SK-N-SH treated with all-trans-retinoic acid at 6 μM for 48 hours (cell line): ENCODE measurements at regions not wholly inside any gene's neighbourhood (a gene's known extent, or its start where the extent isn't known, plus 50 kb on each side); places are given as distances from the start of the nearest gene placed in this dataset.

Experiments used
- ATAC-seq: fragments of 200-7000 bp; cut with Tn5 transposase; 3 replicates; pipeline ENCODE4 v1.9.1; 2020; ENCODE audit warnings: mild to moderate bottlenecking, moderate library complexity
- ARNTL ChIP-seq: fragments of 450-650 bp; formaldehyde crosslinking; IDR thresholded peaks from 2 replicates; pipeline ENCODE4 v1.5.0; 2020; ENCODE audit warnings: low read depth, mild to moderate bottlenecking, moderate library complexity, borderline replicate concordance
- BACH2 ChIP-seq: fragments of 250-450 bp; sonication (Bioruptor Pico); IDR thresholded peaks from 2 replicates; pipeline ENCODE4 v1.9.0; 2021; ENCODE audit warnings: mild to moderate bottlenecking, borderline replicate concordance
- CSDC2 ChIP-seq: fragments of 250-450 bp; sonication (Bioruptor Pico); IDR thresholded peaks from 2 replicates; pipeline ENCODE4 v1.5.0; 2020; ENCODE audit warnings: mild to moderate bottlenecking, moderate library complexity
- ESRRG ChIP-seq: fragments of 250-450 bp; sonication (Bioruptor Pico); IDR thresholded peaks from 2 replicates; pipeline ENCODE4 v1.6.1; 2021; ENCODE audit warnings: mild to moderate bottlenecking
- GLIS3 ChIP-seq: fragments of 250-450 bp; sonication (Bioruptor Pico); IDR thresholded peaks from 2 replicates; pipeline ENCODE4 v1.5.0; 2020; ENCODE audit warnings: mild to moderate bottlenecking, moderate library complexity
- ISL1 ChIP-seq: fragments of 250-450 bp; sonication (Bioruptor Pico); IDR thresholded peaks from 2 replicates; pipeline ENCODE4 v2.1.2; 2022; ENCODE audit warnings: mild to moderate bottlenecking, moderate library complexity
- OSR1 ChIP-seq: fragments of 250-450 bp; sonication (Bioruptor Pico); IDR thresholded peaks from 2 replicates; pipeline ENCODE4 v1.8.0; 2022; ENCODE audit warnings: moderate library complexity, mild to moderate bottlenecking, inconsistent platforms
- RARB ChIP-seq: fragments of 250-450 bp; sonication (Bioruptor Pico); IDR thresholded peaks from 2 replicates; pipeline ENCODE4 v1.8.0; 2021; ENCODE audit warnings: mild to moderate bottlenecking, moderate library complexity
- SNAI2 ChIP-seq: fragments of 250-450 bp; sonication (Bioruptor Pico); IDR thresholded peaks from 2 replicates; pipeline ENCODE4 v1.5.0; 2020; ENCODE audit warnings: mild to moderate bottlenecking, moderate library complexity
- TOX ChIP-seq: fragments of 250-450 bp; sonication (Bioruptor Pico); IDR thresholded peaks from 2 replicates; pipeline ENCODE4 v1.8.0; 2021; ENCODE audit warnings: mild to moderate bottlenecking, moderate library complexity, borderline replicate concordance
- ZC3H10 ChIP-seq: fragments of 250-450 bp; sonication (Bioruptor Pico); IDR thresholded peaks from 2 replicates; pipeline ENCODE4 v1.5.1; 2021; ENCODE audit warnings: mild to moderate bottlenecking, moderate library complexity
- ZFP3 ChIP-seq: fragments of 250-450 bp; sonication (Bioruptor Pico); IDR thresholded peaks from 2 replicates; pipeline ENCODE4 v1.5.0; 2020; ENCODE audit warnings: mild to moderate bottlenecking, moderate library complexity
- ZFP30 ChIP-seq: fragments of 450-650 bp; formaldehyde crosslinking; IDR thresholded peaks from 2 replicates; pipeline ENCODE4 v1.5.0; 2022; ENCODE audit warnings: mild to moderate bottlenecking, moderate library complexity
- ZNF565 ChIP-seq: fragments of 450-650 bp; formaldehyde crosslinking; conservative IDR thresholded peaks from 2 replicates; pipeline ENCODE4 v1.5.0; 2020; ENCODE audit warnings: low read depth, mild to moderate bottlenecking, moderate library complexity
- ZNF8 ChIP-seq: fragments of 450-650 bp; formaldehyde crosslinking; IDR thresholded peaks from 2 replicates; pipeline ENCODE4 v1.5.0; 2020; ENCODE audit warnings: mild to moderate bottlenecking, moderate library complexity
- TF ChIP-seq, protein P1 (sequence below): fragments of 250-450 bp; sonication (Bioruptor Pico); IDR thresholded peaks from 2 replicates; pipeline ENCODE4 v1.5.1; 2020; ENCODE audit warnings: low read depth, mild to moderate bottlenecking, moderate library complexity
- TF ChIP-seq, protein P2 (sequence below): fragments of 250-450 bp; sonication (Bioruptor Pico); IDR thresholded peaks from 2 replicates; pipeline ENCODE4 v1.5.1; 2021; ENCODE audit warnings: mild to moderate bottlenecking, moderate library complexity
- TF ChIP-seq, protein P3 (sequence below): fragments of 250-450 bp; sonication (Bioruptor Pico); IDR thresholded peaks from 2 replicates; pipeline ENCODE4 v1.8.0; 2020; ENCODE audit warnings: mild to moderate bottlenecking, moderate library complexity, borderline replicate concordance
- TF ChIP-seq, protein P4 (sequence below): fragments of 250-450 bp; sonication (Bioruptor Pico); IDR thresholded peaks from 2 replicates; pipeline ENCODE4 v1.5.0; 2020; ENCODE audit warnings: mild to moderate bottlenecking, moderate library complexity
- TF ChIP-seq, protein P5 (sequence below): fragments of 250-450 bp; sonication (Bioruptor Pico); IDR thresholded peaks from 2 replicates; pipeline ENCODE4 v1.8.0; 2021; ENCODE audit warnings: low read depth, mild to moderate bottlenecking, moderate library complexity, borderline replicate concordance

DNA sequence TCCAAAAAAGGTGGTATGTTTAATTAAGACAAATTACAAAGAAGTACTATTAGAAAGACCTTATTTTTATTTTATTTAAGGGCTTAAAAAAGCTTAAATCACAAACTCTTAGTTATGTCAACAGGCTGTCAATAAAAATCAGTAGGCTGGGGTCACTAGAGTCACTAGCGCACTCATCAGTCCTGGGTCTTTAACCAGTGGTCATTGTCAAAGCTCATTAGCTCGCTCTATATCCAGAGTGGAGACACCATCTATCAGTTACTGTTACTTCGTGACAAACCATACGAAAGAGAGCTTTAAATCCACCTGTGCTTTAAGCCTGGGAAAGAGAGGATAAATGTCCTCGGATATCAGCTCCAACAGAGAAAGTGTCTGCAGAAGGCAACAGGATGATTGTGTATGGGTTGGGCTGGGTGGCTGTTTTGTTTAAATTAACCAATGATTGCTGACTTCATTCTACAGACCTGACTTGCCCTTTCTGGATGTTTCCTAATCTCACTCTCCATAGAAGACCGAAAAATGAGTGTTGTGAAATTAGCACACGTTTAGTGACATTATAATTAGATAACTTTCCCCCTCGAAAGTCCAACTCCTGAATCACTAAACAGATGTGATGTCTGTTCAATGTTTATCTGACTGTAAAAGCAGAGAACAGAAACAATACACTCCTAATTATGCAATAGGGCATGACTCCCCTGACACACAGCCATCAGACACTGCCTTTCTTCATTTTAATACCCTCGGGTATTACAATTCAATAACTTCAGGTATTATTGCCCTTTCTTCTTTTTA is 123.6 kb upstream of the TNPO1 start (continued):
- TF ChIP-seq, protein P1, sequence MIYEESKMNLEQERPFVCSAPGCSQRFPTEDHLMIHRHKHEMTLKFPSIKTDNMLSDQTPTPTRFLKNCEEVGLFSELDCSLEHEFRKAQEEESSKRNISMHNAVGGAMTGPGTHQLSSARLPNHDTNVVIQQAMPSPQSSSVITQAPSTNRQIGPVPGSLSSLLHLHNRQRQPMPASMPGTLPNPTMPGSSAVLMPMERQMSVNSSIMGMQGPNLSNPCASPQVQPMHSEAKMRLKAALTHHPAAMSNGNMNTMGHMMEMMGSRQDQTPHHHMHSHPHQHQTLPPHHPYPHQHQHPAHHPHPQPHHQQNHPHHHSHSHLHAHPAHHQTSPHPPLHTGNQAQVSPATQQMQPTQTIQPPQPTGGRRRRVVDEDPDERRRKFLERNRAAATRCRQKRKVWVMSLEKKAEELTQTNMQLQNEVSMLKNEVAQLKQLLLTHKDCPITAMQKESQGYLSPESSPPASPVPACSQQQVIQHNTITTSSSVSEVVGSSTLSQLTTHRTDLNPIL, result no peak
- no peak for TF ChIP-seq TOX (CRISPR knock-in tag)
- no peak for TF ChIP-seq BACH2 (CRISPR knock-in tag)
- TF ChIP-seq, protein P2, sequence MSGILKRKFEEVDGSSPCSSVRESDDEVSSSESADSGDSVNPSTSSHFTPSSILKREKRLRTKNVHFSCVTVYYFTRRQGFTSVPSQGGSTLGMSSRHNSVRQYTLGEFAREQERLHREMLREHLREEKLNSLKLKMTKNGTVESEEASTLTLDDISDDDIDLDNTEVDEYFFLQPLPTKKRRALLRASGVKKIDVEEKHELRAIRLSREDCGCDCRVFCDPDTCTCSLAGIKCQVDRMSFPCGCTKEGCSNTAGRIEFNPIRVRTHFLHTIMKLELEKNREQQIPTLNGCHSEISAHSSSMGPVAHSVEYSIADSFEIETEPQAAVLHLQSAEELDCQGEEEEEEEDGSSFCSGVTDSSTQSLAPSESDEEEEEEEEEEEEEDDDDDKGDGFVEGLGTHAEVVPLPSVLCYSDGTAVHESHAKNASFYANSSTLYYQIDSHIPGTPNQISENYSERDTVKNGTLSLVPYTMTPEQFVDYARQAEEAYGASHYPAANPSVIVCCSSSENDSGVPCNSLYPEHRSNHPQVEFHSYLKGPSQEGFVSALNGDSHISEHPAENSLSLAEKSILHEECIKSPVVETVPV, result peak; percentile 77; the same call in 1 of the 2 replicates
- TF ChIP-seq, protein P3, sequence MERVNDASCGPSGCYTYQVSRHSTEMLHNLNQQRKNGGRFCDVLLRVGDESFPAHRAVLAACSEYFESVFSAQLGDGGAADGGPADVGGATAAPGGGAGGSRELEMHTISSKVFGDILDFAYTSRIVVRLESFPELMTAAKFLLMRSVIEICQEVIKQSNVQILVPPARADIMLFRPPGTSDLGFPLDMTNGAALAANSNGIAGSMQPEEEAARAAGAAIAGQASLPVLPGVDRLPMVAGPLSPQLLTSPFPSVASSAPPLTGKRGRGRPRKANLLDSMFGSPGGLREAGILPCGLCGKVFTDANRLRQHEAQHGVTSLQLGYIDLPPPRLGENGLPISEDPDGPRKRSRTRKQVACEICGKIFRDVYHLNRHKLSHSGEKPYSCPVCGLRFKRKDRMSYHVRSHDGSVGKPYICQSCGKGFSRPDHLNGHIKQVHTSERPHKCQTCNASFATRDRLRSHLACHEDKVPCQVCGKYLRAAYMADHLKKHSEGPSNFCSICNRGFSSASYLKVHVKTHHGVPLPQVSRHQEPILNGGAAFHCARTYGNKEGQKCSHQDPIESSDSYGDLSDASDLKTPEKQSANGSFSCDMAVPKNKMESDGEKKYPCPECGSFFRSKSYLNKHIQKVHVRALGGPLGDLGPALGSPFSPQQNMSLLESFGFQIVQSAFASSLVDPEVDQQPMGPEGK (CRISPR knock-in tag), result no peak
- TF ChIP-seq ARNTL (CRISPR knock-in tag), result 0 out of 2 replicates have a peak, but pooled peaks have one; percentile 53
- TF ChIP-seq ZNF565 (CRISPR knock-in tag), result no peak
- no peak for TF ChIP-seq ZFP30 (CRISPR knock-in tag)
- no peak for TF ChIP-seq ESRRG (CRISPR knock-in tag)

DNA sequence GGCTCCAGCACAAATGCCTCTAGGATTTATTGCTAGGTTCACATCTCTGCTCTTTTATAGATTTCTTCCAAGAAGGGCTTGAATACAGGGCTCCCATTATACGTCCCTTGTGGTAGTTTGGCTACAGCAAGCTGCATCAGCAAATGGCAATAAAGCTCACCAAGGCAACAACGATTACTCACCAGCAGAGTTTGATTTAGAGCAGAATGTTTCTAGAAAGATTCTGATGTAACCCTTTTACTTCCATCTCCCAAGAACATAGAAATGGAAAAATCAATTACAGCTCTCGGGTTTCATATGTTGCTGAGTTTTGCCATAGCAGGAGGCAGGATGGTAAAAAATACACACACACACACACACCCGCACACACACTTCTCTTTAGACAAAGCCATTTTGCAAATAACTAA is 124.2 kb upstream of the TNPO1 start:
- no peak for TF ChIP-seq CSDC2
- no peak for TF ChIP-seq ZFP30 (CRISPR knock-in tag)
- TF ChIP-seq, protein P4, sequence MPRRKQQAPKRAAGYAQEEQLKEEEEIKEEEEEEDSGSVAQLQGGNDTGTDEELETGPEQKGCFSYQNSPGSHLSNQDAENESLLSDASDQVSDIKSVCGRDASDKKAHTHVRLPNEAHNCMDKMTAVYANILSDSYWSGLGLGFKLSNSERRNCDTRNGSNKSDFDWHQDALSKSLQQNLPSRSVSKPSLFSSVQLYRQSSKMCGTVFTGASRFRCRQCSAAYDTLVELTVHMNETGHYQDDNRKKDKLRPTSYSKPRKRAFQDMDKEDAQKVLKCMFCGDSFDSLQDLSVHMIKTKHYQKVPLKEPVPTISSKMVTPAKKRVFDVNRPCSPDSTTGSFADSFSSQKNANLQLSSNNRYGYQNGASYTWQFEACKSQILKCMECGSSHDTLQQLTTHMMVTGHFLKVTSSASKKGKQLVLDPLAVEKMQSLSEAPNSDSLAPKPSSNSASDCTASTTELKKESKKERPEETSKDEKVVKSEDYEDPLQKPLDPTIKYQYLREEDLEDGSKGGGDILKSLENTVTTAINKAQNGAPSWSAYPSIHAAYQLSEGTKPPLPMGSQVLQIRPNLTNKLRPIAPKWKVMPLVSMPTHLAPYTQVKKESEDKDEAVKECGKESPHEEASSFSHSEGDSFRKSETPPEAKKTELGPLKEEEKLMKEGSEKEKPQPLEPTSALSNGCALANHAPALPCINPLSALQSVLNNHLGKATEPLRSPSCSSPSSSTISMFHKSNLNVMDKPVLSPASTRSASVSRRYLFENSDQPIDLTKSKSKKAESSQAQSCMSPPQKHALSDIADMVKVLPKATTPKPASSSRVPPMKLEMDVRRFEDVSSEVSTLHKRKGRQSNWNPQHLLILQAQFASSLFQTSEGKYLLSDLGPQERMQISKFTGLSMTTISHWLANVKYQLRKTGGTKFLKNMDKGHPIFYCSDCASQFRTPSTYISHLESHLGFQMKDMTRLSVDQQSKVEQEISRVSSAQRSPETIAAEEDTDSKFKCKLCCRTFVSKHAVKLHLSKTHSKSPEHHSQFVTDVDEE (CRISPR knock-in tag), result no peak
- no peak for TF ChIP-seq ZFP3 (CRISPR knock-in tag)
- no peak for TF ChIP-seq BACH2 (CRISPR knock-in tag)
- TF ChIP-seq ZNF565 (CRISPR knock-in tag), result no peak
- TF ChIP-seq, protein P1, result no peak
- no peak for TF ChIP-seq ZNF8 (CRISPR knock-in tag)
- TF ChIP-seq ISL1 (CRISPR knock-in tag), result no peak
- TF ChIP-seq OSR1 (CRISPR knock-in tag), result no peak
- TF ChIP-seq, protein P5, sequence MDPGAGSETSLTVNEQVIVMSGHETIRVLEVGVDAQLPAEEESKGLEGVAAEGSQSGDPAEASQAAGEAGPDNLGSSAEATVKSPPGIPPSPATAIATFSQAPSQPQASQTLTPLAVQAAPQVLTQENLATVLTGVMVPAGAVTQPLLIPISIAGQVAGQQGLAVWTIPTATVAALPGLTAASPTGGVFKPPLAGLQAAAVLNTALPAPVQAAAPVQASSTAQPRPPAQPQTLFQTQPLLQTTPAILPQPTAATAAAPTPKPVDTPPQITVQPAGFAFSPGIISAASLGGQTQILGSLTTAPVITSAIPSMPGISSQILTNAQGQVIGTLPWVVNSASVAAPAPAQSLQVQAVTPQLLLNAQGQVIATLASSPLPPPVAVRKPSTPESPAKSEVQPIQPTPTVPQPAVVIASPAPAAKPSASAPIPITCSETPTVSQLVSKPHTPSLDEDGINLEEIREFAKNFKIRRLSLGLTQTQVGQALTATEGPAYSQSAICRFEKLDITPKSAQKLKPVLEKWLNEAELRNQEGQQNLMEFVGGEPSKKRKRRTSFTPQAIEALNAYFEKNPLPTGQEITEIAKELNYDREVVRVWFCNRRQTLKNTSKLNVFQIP (CRISPR knock-in tag), result no peak
- TF ChIP-seq ZC3H10 (CRISPR knock-in tag), result no peak
- no peak for TF ChIP-seq SNAI2 (CRISPR knock-in tag)
- TF ChIP-seq RARB (CRISPR knock-in tag), result no peak
- TF ChIP-seq ARNTL (CRISPR knock-in tag), result no peak
- no peak for TF ChIP-seq GLIS3 (CRISPR knock-in tag)
- peak; percentile 40; the same call in 2 of the 3 replicates for ATAC-seq
